Hepatocyte (in vitro differentiated cells): ENCODE measurements at regions not wholly inside any gene's neighbourhood (a gene's known extent, or its start where the extent isn't known, plus 50 kb on each side); places are given as distances from the start of the nearest gene placed in this dataset.

Experiments used
- DNase-seq: peaks from one replicate; pipeline ENCODE4 v3.0.0-alpha.2; 2016; ENCODE audit warnings: low spot score
- H2AFZ ChIP-seq: fragments of 200-600 bp; sonication (generic); 2 replicates; pipeline ENCODE4 v1.6.0; 2016; ENCODE audit warnings: antibody characterized with exemption, mild to moderate bottlenecking
- H3K27ac ChIP-seq: fragments of 200-600 bp; sonication (generic); 2 replicates; pipeline ENCODE4 v1.5.1; 2016; ENCODE audit warnings: mild to moderate bottlenecking
- H3K27me3 ChIP-seq: fragments of 200-600 bp; sonication (generic); 2 replicates; pipeline ENCODE4 v1.6.1; 2016
- H3K36me3 ChIP-seq: fragments of 200-600 bp; sonication (generic); replicated peaks from 2 replicates; pipeline ENCODE4 v1.5.1; 2016; ENCODE audit warnings: low read depth; ENCODE audit not compliant: insufficient read depth
- H3K4me1 ChIP-seq: fragments of 200-600 bp; sonication (generic); 2 replicates; pipeline ENCODE4 v1.5.1; 2016; ENCODE audit warnings: mild to moderate bottlenecking, moderate library complexity; ENCODE audit not compliant: insufficient read depth
- H3K4me2 ChIP-seq: fragments of 200-600 bp; sonication (generic); 2 replicates; pipeline ENCODE4 v1.6.0; 2016
- H3K4me3 ChIP-seq: fragments of 200-600 bp; sonication (generic); 2 replicates; pipeline ENCODE4 v1.5.1; 2016; ENCODE audit warnings: mild to moderate bottlenecking
- H3K79me2 ChIP-seq: fragments of 200-600 bp; sonication (generic); 2 replicates; pipeline ENCODE4 v1.6.0; 2017; ENCODE audit warnings: mild to moderate bottlenecking
- H3K9me2 ChIP-seq: fragments of 200-600 bp; sonication (generic); replicated peaks from 2 replicates; pipeline ENCODE4 v1.6.0; 2017; ENCODE audit warnings: mild to moderate bottlenecking; ENCODE audit not compliant: insufficient read depth
- H3K9me3 ChIP-seq: fragments of 200-600 bp; sonication (generic); 2 replicates; pipeline ENCODE4 v1.5.1; 2016; ENCODE audit warnings: low read depth, mild to moderate bottlenecking
- H4K20me1 ChIP-seq: fragments of 200-600 bp; sonication (generic); 2 replicates; pipeline ENCODE4 v1.6.0; 2016; ENCODE audit warnings: mild to moderate bottlenecking; ENCODE audit not compliant: insufficient read depth, poor library complexity, severe bottlenecking
- CTCF ChIP-seq: fragments of 200-600 bp; sonication (generic); IDR thresholded peaks from 2 replicates; pipeline ENCODE4 v1.5.1; 2016; ENCODE audit warnings: antibody characterized with exemption, mild to moderate bottlenecking; ENCODE audit not compliant: poor library complexity
- EZH2 ChIP-seq: fragments of 200-600 bp; sonication (generic); IDR thresholded peaks from 2 replicates; pipeline ENCODE4 v1.6.1; 2016; ENCODE audit warnings: antibody characterized with exemption, mild to moderate bottlenecking, borderline replicate concordance
- EZH2phosphoT487 ChIP-seq: fragments of 200-600 bp; sonication (generic); IDR thresholded peaks from one replicate; pipeline ENCODE4 v1.6.1; 2018; ENCODE audit warnings: antibody characterized with exemption, mild to moderate bottlenecking, low read depth, moderate library complexity; ENCODE audit not compliant: unreplicated experiment, severe bottlenecking
- WGBS: methylation state at CpG from one replicate; pipeline ENCODE4 v1.1.6; 2016; ENCODE audit warnings: low lambda C conversion rate; ENCODE audit errors: missing lambda C conversion rate; 5-methylcytosine and 5-hydroxymethylcytosine counted together

- H4K20me1 ChIP-seq, result no peaks in the 10 kb centered on the region
- no peaks in the 10 kb centered on the region for H3K27me3 ChIP-seq
- no peak for DNase-seq
- no peak overlapping the region for H3K27ac ChIP-seq
- H3K4me1 ChIP-seq, result no peaks in the 10 kb centered on the region
- no peak overlapping the region for H3K4me2 ChIP-seq
- no peaks in the 10 kb centered on the region for H3K36me3 ChIP-seq
- 76% methylated on average over 14 of the region's 14 CpGs for WGBS
- H3K79me2 ChIP-seq, result no peaks in the 10 kb centered on the region
- no peak overlapping the region for H2AFZ ChIP-seq
- no peaks in the 10 kb centered on the region for H3K9me2 ChIP-seq
- H3K9me3 ChIP-seq, result no peaks in the 10 kb centered on the region
- H3K4me3 ChIP-seq, result no peak overlapping the region
- no peak for TF ChIP-seq EZH2phosphoT487
- TF ChIP-seq EZH2, result no peak
- no peak for TF ChIP-seq CTCF
These were observed 213.8 kb upstream of the RPL38 start for GRCh38 chr17:73989671-73990070.

GRCh38 chr17:73990290-73990689, 213.2 kb upstream of the RPL38 start:
- Histone ChIP-seq H3K4me2 (no peak overlapping the region), H2AFZ (no peak overlapping the region), H3K4me3 (no peak overlapping the region), H3K27ac (no peak overlapping the region), H3K4me1 (no peaks in the 10 kb centered on the region), H3K27me3 (no peaks in the 10 kb centered on the region), H4K20me1 (no peaks in the 10 kb centered on the region), H3K9me2 (no peaks in the 10 kb centered on the region), H3K36me3 (no peaks in the 10 kb centered on the region), H3K9me3 (no peaks in the 10 kb centered on the region), H3K79me2 (no peaks in the 10 kb centered on the region)
- TF ChIP-seq CTCF (no peak), EZH2 (no peak), EZH2phosphoT487 (no peak)
- DNase-seq, result no peak
- WGBS, result 92% methylated on average over 7 of the region's 7 CpGs

- no peak overlapping the region for H2AFZ ChIP-seq
- no peaks in the 10 kb centered on the region for H3K36me3 ChIP-seq
- H3K4me3 ChIP-seq, result no peak overlapping the region
- H3K4me1 ChIP-seq, result no peaks in the 10 kb centered on the region
- no peak overlapping the region for H3K4me2 ChIP-seq
- H4K20me1 ChIP-seq, result no peaks in the 10 kb centered on the region
- H3K9me2 ChIP-seq, result no peaks in the 10 kb centered on the region
- H3K27ac ChIP-seq, result no peak overlapping the region
- H3K9me3 ChIP-seq, result no peaks in the 10 kb centered on the region
- 67% methylated on average over 5 of the region's 5 CpGs for WGBS
- no peak for DNase-seq
- H3K79me2 ChIP-seq, result no peaks in the 10 kb centered on the region
- TF ChIP-seq EZH2phosphoT487 (no peak), CTCF (no peak), EZH2 (no peak)
- no peaks in the 10 kb centered on the region for H3K27me3 ChIP-seq
These were observed 212.2 kb upstream of the RPL38 start for GRCh38 chr17:73991260-73991659.

- Histone ChIP-seq H3K4me2 (no peak overlapping the region), H3K4me1 (no peaks in the 10 kb centered on the region), H3K27me3 (no peaks in the 10 kb centered on the region), H3K27ac (no peak overlapping the region), H3K79me2 (no peaks in the 10 kb centered on the region), H3K9me3 (no peaks in the 10 kb centered on the region), H4K20me1 (no peaks in the 10 kb centered on the region), H2AFZ (no peak overlapping the region), H3K4me3 (no peak overlapping the region), H3K36me3 (no peaks in the 10 kb centered on the region), H3K9me2 (no peaks in the 10 kb centered on the region)
- no peak for DNase-seq
- WGBS, result 90% methylated on average over 4 of the region's 4 CpGs
- TF ChIP-seq CTCF (no peak), EZH2phosphoT487 (no peak), EZH2 (no peak)
These were observed 208.5 kb upstream of the RPL38 start for GRCh38 chr17:73994946-73995345.
